DMS114 treated with DMSO at 0.1 percent for 48 hours (cell line): ENCODE measurements at regions not wholly inside any gene's neighbourhood (a gene's known extent, or its start where the extent isn't known, plus 50 kb on each side); places are given as distances from the start of the nearest gene placed in this dataset.
A peak's percentile ranks its signal among the peaks of the same experiment; 100 is the strongest.

Experiments used
- DNase-seq: peaks from one replicate; lab custom pipeline; 2025; ENCODE audit not compliant: unreplicated experiment; lab: John Stamatoyannopoulos, UW

DNA sequence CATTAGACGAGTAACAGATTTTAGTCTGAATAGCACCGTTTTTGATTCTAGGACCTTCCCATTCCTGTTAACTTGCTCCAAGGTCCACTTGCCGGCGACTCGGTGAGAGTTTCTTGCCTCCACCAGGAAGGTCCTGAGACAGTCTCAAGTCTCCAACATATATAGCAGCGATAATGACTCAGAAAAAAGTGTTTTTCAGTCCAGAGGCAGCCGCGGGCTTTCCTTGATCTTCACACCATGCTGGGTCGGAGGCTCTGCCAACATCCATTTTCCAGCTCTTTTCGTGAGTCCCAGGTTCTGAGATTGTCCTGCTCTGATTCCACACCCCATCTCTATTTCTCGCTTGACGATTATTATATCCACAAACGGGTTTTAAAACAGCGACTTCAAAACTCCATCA, 170.5 kb downstream of the GPX5 start:
- DNase-seq = no peak

DNA sequence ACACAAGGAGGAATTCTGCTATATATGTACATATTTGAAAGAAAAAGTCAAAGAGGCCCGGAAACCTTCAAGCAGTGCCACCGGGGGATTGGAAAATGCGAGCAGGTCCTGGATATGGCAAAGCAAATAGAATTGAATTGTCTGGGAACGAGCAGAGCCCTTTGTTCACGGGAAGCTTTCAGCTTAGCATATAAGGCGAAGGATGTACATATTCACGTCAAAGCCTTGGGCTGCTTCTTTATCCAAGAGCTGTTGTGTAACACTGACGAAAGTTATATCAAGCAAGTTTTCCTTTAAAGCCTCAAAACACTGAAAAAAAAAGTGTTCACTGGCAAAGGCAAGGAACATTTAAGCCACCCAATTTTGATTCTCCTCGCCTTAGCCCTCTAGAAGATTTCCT, 171.0 kb downstream of the GPX5 start:
- no peak for DNase-seq

DNA sequence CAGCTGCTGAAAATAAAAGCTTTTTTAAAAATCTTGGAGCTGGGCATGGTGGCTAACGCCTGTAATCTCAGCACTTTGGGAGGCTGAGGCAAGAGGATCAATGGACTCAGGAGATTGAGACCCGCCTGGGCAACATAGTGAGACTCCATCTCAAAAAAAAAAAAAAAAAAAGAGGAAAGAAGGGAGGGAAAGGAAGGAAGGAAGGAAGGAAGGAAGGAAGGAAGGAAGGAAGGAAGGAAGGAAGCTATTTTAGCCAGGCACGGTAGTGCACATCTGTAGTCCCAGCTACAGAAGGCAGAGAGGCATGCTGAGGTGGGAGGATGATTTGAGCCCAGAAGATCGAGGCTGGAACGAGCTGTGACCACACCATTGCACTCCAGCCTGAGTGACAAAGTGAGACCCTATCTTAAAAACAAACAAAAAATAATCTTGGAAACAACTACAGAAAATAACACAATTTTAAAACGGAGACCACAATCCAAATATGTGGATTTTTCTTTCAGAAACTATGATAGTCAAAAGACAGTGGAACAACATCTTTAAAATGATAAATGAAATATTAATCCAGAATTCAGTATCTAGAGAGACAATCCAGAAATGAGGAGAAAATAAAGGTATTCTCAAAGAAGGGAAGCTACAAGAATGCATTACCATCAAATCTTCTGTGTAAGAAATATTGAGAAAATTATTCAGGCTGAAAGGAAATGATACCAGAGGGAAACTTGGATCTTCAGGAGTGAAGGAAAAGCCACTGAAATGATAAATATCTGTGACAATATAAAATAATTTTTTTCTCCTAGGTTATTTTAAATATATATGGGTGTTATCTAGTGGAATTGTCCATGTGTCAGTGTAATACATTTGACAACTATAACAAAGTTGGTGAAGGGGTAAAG, 182.0 kb downstream of the GPX5 start:
- no peak for DNase-seq

DNA sequence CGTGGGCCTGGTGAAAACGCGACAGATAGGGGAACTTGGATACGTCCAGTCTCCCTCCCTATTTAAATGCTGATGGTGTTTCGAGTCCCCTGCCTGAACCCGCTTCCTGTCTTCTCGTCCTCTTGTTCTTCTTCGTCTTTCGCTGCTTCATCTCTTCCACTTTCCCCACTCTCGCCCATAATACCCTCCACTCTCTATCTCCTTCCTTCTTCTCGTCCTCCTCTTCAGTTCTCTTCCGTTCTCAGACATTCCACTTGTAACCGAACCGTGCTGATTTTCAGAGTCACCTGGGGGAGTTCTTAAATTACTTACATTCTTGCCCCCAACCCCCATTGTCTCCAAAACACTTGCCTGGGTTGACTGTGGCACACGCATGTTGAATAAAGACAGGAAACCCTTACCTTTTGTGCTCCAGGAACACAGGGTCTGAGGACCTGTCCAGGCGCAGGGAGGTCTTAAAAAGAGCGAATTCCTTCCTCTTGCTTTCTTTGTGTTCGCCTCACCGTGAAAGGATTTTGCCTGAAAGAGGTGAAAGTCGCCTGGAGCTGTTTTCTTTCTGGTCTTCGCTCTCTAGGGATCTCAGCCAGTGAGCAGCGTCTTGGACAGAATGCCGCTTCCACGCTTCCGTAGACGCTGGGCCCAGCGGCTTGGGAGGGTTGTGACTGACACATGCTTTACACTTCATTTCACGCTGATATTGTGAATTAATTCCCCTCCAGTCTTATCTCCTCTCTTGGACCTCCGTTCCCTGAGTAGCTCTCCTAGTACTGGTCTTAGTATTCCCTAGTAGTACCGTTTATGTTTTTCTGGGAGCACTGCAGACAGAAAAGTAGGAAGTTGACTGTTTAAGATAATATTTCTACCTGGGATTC, 184.0 kb downstream of the GPX5 start:
- DNase-seq = no peak

DNA sequence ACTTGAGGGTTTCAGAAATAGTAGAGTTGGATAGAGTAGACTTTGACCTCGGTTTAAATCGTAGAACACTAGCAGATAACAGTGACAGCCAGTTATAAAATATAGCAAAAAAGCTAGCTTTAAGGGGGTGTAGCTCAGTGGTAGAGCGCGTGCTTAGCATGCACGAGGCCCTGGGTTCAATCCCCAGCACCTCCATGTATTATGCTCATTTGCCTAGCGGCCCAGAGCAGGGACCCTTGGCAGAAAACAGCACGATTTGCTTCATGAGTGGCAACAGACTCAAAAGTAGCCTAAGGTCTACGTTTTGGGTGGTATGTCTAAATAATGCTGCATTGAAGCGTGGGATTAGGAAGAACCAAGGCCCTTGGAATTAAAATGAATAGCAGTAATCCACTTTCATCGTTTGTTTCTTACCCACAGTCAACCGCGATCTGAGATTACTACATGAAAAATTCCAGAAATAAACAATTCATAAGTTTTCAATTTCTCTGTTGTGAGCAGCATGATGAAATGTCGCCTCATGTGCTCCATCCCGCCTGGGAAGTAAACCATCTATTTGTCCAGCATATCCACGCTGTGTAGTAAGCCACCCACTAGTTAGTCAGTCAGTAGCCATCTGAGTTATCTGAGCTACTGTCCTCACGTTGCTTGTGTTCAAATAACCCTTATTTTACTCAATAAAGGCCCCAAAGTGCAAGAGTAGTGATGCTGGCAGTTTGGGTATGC, 184.9 kb downstream of the GPX5 start:
- DNase-seq = no peak

DNA sequence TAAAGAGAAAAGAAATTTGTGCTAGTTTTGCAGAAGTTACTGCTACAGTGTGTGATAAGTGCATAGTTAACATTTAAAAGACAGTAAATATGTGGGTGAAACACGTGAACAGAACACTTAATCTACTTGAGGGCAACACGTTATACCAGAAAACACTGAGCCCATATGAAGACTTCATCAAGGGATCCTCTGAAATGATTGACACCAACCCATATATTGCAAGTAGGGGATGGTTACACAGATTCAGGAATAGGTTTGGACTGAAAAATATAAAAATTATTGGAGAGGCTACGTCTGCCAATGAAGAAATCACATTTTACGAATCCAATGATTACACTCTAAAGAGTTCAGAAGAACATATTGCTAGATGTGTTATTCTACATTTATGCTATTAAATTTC, 185.6 kb downstream of the GPX5 start:
- no peak for DNase-seq

DNA sequence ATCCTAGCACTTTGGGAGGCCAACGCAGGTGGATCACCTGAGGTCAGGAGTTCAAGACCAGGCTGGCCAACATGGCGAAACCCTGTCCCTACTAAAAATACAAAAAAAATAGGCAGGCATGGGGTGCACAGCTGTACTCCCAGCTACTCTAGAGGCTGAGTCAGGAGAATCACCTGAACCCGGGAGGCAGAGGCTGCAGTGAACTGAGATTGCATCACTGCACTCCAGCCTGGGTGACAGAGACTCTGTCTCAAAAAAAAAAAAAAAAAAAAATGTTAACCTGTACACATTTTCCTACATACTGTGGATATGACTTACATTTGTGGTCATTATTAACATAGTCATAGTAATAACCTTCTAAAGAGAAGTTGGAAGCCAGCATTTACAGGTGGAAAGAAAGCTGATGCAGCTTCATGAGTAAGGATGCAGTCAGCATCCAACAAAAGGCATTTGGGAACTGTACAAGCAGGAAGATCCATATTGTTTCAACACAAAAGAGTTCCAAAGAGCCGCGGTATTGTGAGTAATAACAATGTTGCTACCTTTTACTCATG, 186.2 kb downstream of the GPX5 start:
- no peak for DNase-seq

DNA sequence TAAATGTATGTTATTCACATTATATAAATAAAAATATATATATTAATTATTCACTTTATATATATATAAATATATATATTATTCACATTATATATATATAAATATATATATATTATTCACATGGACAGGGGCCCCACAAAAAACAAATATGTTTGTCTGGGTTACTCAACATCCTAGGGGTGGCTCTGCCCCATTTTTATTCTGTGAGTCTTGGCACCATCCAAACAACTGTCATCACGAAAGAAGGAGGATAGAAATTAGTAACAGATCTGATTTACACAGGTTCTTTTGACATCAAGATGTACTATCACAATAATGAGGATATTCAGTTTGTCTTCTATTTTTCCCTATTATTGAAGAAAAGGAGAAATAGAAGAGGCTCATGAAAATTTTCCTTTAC, 187.3 kb downstream of the GPX5 start:
- DNase-seq = no peak

DNA sequence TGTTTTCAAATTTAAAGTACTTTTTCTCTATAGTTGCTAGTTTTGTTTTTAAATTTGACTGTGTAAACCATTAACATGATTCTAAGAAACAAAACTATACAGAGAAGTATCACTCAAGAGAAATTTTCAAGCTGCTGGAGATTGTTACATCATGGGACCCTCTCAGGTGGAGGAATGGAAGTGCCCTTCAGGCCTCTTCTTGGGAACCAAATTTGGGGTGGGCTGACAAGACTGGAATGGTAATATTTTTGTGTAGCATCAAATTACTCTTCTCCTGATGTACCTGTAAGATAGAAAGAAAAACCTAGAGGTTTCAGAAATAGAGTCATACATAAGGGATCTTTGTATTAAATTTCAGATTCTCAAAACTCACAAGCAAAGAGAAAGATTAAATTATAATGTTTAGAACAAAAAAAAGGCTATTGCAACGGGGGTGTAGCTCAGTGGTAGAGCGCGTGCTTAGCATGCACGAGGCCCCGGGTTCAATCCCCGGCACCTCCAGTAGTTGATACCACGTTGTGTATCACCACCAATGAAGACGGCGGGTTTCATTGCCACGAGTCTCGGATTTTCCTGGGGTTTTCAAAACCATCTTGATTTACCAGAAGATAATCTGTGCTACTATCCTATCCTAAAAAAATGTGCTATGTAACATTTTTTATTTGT, 193.7 kb downstream of the GPX5 start:
- no peak for DNase-seq

DNA sequence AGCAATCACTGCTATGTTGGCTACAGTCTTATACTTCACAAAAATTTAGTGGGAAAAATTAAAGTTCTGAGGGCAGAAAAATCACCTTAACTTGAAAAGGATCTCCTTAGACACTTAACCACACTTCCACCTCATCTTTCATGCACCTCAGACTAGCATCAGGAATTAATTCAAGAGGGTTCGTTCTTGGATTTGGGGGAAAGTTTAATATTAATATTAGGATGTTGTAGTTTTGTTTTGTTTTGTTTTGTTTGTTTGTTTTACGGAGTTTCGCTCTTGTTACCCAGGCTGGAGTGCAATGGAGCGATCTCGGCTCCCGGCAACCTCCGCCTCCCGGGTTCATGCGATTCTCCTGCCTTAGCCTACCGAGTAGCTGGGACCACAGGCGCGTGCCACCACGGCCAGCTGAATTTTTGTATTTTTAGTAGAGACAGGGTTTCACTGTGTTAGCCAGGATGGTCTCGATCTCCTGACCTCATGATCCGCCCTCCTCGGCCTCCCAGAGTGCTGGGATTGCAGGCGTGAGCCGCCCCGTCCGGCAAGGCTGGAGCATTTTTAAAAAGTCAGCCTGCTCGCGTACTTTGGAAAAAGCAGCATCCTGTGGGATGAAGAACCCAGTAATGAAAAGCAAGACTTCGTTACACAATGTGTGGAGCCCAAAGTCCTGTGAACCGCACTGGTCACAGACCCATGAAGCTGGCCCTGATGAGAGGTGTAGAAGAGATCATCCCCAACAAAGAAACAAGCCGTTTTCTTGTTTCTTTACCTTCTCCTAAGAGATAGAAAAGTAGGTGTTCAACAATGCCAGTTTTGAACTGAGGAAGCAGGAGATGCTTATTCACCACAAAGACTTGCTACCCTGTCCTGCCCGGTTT, 194.9 kb downstream of the GPX5 start:
- no peak for DNase-seq

DNA sequence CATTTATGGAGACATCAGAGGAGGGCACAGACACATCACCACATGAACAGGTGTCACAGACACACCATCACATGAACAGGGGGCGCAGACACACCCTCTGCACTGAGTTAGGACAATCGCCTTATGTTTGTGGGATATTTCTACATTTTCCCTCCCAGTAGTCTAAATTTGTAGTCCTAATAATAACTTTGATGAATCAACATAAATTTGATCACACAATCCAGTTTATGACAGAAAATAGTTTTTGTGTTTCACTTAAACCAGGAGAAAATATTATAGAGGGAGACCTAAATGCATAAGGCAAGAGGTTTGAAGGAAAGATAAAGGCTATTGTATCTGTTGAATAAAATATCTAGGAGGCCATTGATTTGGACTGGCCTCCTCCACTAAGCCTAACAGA, 195.7 kb downstream of the GPX5 start:
- no peak for DNase-seq

DNA sequence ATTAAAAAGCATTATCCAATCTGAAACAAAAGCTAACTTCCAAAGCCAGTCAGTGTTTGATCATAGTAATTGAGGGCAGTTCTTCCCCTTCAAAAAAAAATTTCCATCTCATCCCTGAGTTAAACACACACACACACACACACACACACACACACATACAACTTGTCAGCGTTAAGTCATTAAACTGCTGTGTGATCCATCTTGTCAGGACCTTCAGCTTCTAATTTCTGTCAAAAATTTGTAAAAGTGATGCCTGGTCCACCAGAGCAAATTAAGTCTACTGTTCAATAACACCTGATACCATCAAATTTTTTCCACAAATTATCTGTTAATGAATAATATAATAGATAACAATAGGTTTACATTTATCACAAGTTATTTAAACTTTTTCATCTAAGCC, 198.7 kb downstream of the GPX5 start:
- no peak for DNase-seq

DNA sequence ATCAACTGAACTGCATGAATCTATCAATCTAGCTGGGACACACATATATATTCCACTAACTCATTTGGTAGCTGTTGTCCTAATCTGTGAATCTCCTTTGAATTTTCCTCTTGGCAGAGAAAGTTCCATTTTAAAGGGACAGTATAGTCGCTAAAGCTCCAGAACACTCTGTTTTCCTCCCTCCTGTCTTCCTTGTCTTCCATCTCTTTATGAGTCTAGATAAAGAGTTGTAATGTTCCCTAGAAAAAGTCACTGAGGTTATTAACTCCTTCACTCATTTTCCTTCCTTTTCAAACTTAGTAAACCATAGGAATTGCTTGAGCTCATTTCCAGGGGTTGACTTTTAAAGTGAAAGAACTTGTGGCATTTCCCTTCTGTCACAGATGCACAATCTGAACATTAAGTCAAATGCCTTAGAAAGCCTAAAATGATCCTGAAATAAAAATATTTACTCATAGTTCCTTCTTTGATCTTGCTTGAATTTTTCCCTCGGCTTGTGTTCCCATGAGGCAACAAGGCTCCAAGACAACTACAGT, 198.4 kb downstream of the TRIM27 start:
- DNase-seq = no peak

DNA sequence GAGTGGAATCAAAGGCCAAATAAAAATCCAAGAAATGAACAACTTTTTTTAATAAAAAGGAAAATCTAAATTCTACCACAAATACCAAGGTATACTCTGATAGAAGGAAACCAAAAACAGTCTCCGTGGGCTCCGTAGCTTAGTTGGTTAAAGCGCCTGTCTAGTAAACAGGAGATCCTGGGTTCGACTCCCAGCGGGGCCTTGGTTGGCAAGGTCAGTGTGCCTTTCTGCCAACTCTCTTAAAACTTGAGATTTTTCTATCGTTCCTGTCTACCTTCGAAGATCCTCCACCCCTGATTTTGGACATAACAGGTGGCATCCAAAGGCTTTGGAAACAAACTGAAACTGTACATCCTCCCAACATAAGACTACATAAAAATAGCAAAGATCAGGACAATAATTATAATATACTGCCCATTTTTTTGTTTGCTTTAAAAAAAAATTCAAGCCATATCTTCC, 197.9 kb downstream of the TRIM27 start:
- DNase-seq = peak; percentile 39

DNA sequence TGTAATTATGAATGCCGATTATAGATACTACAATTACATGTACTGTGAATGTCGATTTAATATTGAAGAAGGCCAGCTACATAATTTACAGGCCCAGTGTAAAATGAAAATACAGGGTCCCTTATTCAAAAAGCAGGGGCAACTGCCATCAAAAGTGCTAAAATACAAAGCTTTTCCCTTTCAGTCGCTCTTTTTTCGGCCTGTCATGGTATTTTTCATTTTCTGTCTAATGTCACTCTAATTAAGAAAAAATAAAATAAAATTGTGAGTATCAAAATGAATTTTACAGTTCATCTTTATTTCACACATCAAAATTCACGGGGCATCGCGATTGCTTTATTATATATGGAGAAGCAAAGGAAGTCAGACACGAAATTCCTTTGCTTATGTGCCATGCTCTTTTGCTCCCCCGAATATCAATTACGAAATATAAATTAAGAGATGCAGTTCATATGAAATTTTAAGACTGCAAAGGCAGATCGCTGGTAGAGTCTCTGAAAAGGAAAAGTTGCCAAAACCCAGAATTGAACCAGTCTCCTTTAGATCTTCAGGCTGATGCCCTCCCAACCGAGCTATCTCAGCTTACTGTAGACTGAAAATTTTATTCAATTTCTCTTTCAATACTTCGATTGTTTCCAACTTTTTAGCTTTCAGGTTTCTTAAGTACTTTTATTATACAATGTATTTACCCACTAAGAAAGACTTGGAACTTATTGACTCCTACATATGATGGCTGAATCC, 197.0 kb downstream of the TRIM27 start:
- DNase-seq = no peak

DNA sequence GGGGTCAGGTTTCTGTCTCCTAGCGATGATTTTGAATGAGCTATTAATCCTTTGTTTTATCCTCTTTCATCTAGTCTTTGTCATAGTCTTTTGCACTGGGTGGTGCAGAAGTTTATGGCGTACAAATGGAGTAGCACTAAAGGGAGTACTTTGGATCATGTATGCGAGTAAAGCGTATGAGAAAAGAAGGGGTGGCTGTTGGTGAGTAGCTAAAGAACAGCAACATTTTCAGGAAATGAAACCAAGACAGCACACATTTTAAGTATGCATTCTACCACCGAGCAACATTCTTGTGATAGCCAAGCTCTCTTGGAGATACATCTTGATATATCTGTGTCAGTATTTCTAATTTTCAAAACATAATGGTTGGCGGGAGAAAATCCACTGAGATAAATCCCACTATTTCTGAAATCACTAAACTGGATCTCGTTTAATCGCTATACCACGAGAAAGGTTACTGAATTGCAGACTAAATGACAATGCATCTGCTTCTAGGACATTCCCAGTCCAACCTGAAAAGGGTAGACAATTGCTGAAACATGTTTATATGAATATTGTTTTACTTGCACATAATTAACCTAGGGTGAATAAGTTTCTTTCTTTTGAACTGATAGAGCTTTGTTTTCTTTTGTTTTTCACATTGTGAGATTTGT, 196.1 kb downstream of the TRIM27 start:
- DNase-seq = no peak

DNA sequence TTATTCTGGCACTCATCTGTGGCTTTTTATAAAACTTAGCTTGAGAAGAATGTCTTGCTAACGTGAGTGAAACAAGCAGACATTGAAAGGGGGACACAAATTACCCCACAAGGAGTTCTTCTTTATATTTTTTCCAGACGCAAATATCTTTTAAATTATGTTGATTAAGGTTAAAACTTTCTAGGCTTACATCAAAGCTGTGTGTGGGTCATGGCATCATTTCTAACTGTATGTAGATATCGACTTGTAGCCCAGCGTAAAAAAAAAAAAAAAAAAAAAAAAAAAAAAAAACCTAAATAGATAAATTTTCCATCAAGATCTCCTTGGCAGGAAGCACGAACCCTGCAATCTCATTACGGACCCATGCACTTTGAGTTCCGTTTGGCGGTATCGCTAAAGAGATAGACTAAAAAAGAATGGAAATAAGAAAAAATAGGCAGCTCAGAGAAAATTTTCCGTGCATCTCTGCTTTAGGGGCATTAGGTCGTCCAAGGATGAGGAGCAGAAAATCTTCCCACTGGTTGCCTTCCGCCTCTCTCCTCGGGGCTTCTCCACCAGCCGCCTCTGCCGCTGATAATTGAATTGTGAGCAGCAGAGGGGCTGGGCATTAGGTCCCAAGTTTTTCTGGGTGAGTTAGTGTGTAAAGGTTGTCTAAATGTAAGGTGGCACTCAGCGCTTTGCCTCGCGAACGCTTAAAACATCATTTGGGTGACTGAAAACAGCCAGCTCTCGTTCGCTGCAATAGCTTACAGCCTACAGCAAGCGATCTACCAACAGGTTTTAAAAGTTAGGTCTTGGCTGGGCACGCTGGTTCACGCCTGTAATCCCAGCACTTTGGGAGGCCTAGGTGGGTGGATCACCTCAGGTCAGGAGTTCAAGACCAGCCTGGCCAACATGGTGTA, 194.0 kb downstream of the TRIM27 start:
- no peak for DNase-seq
